ENCODE measurements at regions not wholly inside any gene's neighbourhood (a gene's known extent, or its start where the extent isn't known, plus 50 kb on each side); places are given as distances from the start of the nearest gene placed in this dataset.
A peak's percentile ranks its signal among the peaks of the same experiment; 100 is the strongest.

GRCh38 chr2:134194519-134194918 is 59.4 kb upstream of the MGAT5 start:
- no peak overlapping the region for H3K4me3 Mint-ChIP-seq
- H3K9me3 Mint-ChIP-seq (ENCODE audit: low read depth): no peaks in the 10 kb centered on the region
- peaks cover 9% of the 10 kb centered on the region for H3K36me3 Mint-ChIP-seq
- peaks cover 68% of the 10 kb centered on the region for H3K4me1 Mint-ChIP-seq (ENCODE audit: low read depth)
- H3K27me3 Mint-ChIP-seq: no peaks in the 10 kb centered on the region
- H3K27ac Mint-ChIP-seq: peak overlapping the region; percentile 69

GRCh38 chr2:134195341-134195740 is 58.5 kb upstream of the MGAT5 start:
- peak overlapping the region; percentile 14 for H3K4me3 Mint-ChIP-seq
- peaks cover 10% of the 10 kb centered on the region for H3K36me3 Mint-ChIP-seq
- H3K9me3 Mint-ChIP-seq (ENCODE audit: low read depth): no peaks in the 10 kb centered on the region
- H3K27me3 Mint-ChIP-seq: no peaks in the 10 kb centered on the region
- H3K4me1 Mint-ChIP-seq (ENCODE audit: low read depth): peaks cover 67% of the 10 kb centered on the region
- peak overlapping the region; percentile 69 for H3K27ac Mint-ChIP-seq

DNA sequence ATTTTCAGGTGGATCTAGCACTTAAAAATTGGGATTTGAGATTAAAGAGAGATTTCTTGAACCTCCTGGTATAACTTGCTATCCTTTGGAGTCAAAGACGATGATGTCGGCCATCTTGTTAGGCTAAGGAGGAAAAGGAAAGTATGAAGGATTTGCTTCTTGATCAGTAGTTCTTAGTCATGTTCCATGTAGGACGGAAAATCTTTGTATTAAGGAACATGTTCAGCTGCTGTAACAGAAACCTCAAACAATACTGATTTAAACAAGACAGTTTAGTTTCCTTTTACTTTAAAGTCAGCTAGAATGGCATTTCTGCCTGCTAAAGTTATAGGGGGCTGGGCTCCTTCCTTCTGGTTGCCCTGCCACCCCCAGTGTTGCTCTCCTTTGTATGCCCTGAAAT is 56.4 kb upstream of the MGAT5 start:
- peak overlapping the region; percentile 94 for H3K27ac Mint-ChIP-seq
- H3K27me3 Mint-ChIP-seq: no peaks in the 10 kb centered on the region
- peaks cover 3% of the 10 kb centered on the region for H3K36me3 Mint-ChIP-seq
- peaks cover 73% of the 10 kb centered on the region for H3K4me1 Mint-ChIP-seq (ENCODE audit: low read depth)
- peak overlapping the region; percentile 60 for H3K4me3 Mint-ChIP-seq
- H3K9me3 Mint-ChIP-seq (ENCODE audit: low read depth): no peaks in the 10 kb centered on the region

DNA sequence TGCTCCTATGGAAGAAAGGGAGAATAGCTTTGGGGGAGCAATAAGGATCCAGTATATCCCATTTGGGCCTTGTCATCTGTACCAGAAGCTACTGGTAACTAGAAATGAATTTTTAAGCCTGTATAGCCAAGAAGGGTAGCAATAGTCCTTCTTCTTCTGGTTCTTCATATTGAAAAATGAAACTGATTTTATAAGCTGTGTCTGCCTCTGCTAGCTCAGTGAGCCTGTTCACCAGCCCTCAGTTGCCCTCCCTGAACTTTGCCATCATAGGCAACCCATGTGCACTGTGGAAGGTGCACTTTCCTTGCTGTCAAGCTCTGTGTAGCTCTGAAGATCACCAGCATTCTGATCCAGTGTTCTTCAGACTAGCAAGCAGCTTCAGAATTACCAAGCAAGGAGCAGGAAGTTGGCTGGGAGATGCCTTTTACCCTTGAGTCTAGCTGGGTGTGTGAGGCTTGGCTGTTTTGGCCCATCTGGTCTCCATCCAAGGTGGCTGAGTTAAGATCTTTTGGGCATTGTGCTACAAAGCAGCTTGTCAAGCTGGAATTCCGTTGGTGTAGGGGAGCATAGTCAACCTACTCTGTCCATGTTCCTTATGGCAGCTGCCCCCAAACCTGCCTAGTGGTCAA is 55.8 kb upstream of the MGAT5 start:
- Mint-ChIP-seq H3K27me3 (no peaks in the 10 kb centered on the region), H3K9me3 (ENCODE audit: low read depth) (no peaks in the 10 kb centered on the region), H3K27ac (peak overlapping the region; percentile 94), H3K4me1 (ENCODE audit: low read depth) (peaks cover 76% of the 10 kb centered on the region), H3K4me3 (peak overlapping the region; percentile 60), H3K36me3 (peaks cover 3% of the 10 kb centered on the region)

- Mint-ChIP-seq H3K4me3 (no peak overlapping the region), H3K4me1 (ENCODE audit: low read depth) (peaks cover 73% of the 10 kb centered on the region), H3K36me3 (peaks cover 3% of the 10 kb centered on the region), H3K27me3 (no peaks in the 10 kb centered on the region), H3K9me3 (ENCODE audit: low read depth) (no peaks in the 10 kb centered on the region), H3K27ac (peak overlapping the region; percentile 94)
Observed at GRCh38 chr2:134199123-134199522, 54.7 kb upstream of the MGAT5 start.

- H3K27ac Mint-ChIP-seq: peak overlapping the region; percentile 94
- peaks cover 3% of the 10 kb centered on the region for H3K36me3 Mint-ChIP-seq
- no peaks in the 10 kb centered on the region for H3K9me3 Mint-ChIP-seq (ENCODE audit: low read depth)
- H3K4me1 Mint-ChIP-seq (ENCODE audit: low read depth): peaks cover 62% of the 10 kb centered on the region
- no peaks in the 10 kb centered on the region for H3K27me3 Mint-ChIP-seq
- H3K4me3 Mint-ChIP-seq: no peak overlapping the region
Observed at GRCh38 chr2:134200036-134200618, 53.7 kb upstream of the MGAT5 start.

DNA sequence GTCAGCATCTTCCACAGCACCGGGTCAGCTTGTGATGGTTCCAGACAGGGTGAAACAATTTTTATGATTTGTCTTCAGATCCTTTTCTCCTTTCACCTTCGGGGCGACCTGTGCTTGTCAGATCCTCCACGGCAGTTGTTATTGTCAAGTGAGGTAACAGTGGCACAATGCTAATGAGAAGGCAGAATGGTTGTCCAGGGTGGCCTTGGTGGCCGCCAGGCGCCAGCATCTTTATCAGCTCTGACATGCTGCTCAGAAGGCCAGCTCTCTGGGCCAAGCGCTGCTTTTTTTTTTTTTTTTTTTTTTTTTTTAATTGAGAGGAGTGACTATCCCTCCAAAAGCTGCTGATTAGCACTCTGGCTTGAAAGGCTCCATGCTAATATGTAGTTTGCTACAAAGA is 52.3 kb upstream of the MGAT5 start:
- Mint-ChIP-seq H3K27me3 (no peaks in the 10 kb centered on the region), H3K9me3 (ENCODE audit: low read depth) (no peaks in the 10 kb centered on the region), H3K4me3 (no peak overlapping the region), H3K36me3 (peaks cover 3% of the 10 kb centered on the region), H3K27ac (no peak overlapping the region), H3K4me1 (ENCODE audit: low read depth) (peaks cover 49% of the 10 kb centered on the region)

DNA sequence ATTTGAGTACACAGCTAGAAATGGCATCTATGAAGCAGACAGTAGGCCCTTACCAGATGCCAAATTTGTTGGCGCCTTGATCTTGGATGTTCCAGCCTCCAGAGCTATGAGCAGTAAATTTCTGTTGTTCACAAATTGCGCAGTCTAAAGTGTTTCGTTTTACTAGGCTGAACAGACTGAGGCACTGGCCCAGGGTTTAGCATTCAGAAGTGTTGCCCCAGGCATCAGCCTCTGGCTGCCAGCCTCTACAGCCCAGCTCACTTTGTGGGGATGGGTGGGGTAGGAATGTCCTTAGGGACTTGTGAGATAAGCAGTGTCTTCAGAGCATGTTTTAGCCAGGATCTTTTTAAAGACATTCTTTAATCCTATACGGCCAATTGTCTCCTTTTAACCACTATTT is 51.5 kb upstream of the MGAT5 start:
- peaks cover 3% of the 10 kb centered on the region for H3K36me3 Mint-ChIP-seq
- H3K4me1 Mint-ChIP-seq (ENCODE audit: low read depth): peaks cover 41% of the 10 kb centered on the region
- H3K9me3 Mint-ChIP-seq (ENCODE audit: low read depth): no peaks in the 10 kb centered on the region
- H3K27me3 Mint-ChIP-seq: no peaks in the 10 kb centered on the region
- no peak overlapping the region for H3K27ac Mint-ChIP-seq
- H3K4me3 Mint-ChIP-seq: no peak overlapping the region

DNA sequence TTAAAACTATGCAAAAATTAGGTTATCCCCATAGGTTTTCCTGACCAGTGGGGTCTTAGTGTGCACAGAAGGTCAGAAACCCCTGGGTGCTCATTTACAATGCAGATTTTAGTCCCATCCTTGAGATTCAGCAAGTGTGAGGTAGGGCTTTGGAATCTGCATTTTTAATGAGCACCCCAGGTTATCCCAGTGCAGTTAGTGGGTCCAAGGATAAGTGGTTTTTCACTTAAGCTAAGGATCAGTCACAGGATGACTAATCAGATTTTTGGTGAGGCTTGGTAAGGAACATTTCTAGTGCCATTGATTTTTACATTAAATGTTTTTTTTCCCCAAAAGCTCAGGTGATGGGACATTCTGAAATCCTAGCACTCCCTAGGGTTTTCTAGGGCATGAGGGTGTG is 50.7 kb upstream of the MGAT5 start:
- H3K9me3 Mint-ChIP-seq (ENCODE audit: low read depth): no peaks in the 10 kb centered on the region
- peaks cover 33% of the 10 kb centered on the region for H3K4me1 Mint-ChIP-seq (ENCODE audit: low read depth)
- no peaks in the 10 kb centered on the region for H3K27me3 Mint-ChIP-seq
- H3K4me3 Mint-ChIP-seq: no peak overlapping the region
- H3K27ac Mint-ChIP-seq: no peak overlapping the region
- H3K36me3 Mint-ChIP-seq: peaks cover 3% of the 10 kb centered on the region
